NCI-H82 treated with DMSO at 0.1 percent for 48 hours (cell line): ENCODE measurements at regions not wholly inside any gene's neighbourhood (a gene's known extent, or its start where the extent isn't known, plus 50 kb on each side); places are given as distances from the start of the nearest gene placed in this dataset.

Experiments
- DNase-seq: peaks from one replicate; lab custom pipeline; 2025; ENCODE audit not compliant: unreplicated experiment; lab: John Stamatoyannopoulos, UW

DNA sequence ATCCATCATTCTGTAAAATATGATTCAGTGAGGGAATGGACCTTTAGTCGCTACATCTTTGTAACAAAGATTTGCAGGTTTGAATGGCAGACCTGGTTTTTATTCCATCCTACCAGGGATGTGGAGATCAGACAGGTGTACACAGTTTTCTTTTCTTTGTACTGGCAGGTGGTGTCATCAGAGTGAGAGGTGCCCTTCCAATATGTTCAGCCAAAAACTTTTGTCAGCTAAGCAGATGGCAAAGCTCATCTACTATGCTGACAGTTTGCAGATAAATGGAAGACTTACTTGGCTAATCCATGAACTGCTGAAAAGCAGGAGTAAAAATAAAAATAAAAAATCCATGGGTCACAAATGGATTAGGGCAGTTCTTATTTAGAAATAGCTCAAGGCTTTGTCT is 185.5 kb upstream of the DOK6 start:
- DNase-seq: peak; percentile 88

- DNase-seq: peak; percentile 84
Observed at GRCh38 chr18:69216321-69216720, 184.4 kb upstream of the DOK6 start.

GRCh38 chr18:69217196-69218000 is 183.3 kb upstream of the DOK6 start:
- DNase-seq: peak; percentile 80

DNA sequence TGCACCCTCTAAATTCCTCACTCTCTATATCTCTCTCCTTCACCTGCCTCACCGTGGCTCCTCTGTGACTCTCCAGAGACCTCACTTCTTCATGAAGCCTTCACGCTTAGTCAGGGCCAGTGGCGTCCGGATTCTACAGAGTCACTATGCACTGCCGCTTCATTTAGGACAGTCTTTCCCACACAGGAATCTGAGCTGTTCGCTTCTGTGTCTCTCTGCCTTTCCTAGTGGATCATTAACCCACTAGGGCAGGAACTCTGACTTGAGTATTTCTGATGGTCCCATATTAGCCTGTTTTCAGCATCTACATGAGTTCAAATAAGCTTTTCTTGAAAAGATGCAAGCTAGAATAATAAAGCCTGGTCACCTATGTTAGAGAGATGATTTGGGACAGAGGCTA is 180.2 kb upstream of the DOK6 start:
- DNase-seq: no peak

GRCh38 chr18:69222089-69222488 is 178.6 kb upstream of the DOK6 start:
- no peak for DNase-seq

- DNase-seq: no peak
Observed at GRCh38 chr18:69226971-69227370, 173.7 kb upstream of the DOK6 start.

GRCh38 chr18:69230204-69230603 is 170.5 kb upstream of the DOK6 start:
- no peak for DNase-seq

DNA sequence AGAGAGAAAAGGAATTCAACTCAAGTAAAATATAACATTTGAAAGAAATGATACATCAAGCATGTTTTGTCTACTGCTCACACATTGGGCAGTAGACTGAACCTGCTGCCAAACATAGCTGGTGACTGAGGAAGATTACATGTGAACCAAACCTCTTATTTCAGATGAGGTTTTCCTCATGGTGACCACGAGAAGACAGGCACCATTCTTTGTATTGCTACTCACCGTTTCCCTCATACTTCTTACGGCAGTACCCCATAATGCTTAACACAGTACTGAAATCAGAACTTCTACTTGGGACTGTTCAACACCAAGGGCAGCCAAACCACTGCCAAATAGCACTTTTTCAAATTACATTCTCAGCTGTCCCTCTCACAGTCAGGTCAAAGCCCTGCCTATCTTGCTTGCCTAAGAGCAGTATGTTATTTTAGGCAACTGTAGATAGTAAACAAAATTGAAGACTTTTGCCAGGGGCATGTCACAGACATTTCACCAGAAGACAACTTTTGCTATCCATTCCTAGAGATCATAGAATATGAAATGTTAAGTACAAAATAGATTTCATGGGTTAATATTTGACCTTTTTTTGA is 167.1 kb upstream of the DOK6 start:
- DNase-seq: no peak

- peak; percentile 97 for DNase-seq
Observed at GRCh38 chr18:69239849-69240674, 160.6 kb upstream of the DOK6 start.

- DNase-seq: no peak
Observed at GRCh38 chr18:69246027-69246426, 154.7 kb upstream of the DOK6 start.

DNA sequence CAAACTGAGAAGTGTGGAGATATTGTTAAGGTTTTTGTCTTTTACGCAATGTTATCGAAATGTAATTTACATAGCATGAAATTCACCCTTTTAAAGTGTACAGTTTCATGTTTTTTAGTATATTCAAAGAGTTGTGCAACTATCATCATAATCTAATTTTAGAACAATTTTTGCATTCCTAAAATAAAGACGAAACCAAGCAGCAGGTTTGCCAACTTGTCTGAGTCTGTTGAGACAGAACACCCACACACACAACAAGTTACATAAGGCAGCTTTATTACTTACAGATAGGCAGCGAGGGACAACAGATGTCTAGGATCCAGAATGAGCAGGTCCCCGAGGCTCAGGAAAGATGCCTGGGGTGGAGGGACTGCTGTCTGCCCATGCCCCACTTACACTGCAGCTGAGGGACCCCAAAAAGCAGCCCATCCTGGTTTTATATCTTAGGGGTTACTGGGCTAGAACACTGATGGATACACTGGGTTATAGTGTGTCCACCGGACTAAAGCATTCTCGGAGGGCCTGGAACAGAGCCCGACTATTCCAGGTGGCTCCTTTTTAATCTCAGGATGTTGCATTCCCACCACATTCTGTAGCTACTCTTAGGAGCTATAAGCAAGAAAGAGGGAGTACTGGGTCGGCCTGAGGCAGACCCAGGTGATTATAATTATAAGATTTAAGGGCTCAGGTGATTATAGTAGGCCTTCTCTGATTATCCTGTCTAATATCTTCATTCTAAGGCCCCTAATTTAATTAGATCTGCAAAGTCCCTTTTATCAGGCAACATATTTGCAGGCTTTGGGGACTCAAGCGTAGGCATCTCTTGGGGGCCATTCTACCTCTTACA is 150.2 kb upstream of the DOK6 start:
- DNase-seq: peak; percentile 97

DNA sequence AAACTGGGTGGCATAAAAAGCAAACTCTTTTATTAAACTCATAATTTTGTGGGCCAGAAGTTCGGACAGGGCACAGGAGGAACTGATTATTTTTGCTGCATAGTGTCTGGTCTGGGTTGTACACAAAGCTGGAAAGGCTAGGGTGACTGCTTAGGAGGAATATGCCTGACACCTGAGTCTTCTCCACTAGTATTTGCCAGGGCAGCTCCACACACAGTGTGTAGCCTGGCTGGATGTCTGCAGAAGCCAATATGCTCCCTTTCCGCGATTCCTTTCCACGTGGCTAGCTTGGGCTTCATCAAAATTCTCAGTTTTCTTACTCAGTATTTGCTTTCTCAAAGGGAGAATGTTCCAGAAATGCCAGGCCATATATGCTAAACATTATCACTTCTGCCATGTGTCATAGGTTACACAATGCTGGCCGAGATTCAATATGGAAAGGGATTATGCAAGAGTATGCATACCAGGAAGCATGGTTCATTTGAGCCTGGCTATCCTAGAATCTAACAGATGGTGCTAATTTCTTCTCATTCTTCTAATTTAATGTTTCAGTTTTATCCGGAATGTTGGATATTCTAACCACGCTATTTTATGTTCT is 142.7 kb upstream of the DOK6 start:
- no peak for DNase-seq

GRCh38 chr18:69259282-69259681 is 141.4 kb upstream of the DOK6 start:
- no peak for DNase-seq

GRCh38 chr18:69261406-69261805 is 139.3 kb upstream of the DOK6 start:
- DNase-seq: no peak

- DNase-seq: no peak
Observed at GRCh38 chr18:69265656-69266055, 135.0 kb upstream of the DOK6 start.

DNA sequence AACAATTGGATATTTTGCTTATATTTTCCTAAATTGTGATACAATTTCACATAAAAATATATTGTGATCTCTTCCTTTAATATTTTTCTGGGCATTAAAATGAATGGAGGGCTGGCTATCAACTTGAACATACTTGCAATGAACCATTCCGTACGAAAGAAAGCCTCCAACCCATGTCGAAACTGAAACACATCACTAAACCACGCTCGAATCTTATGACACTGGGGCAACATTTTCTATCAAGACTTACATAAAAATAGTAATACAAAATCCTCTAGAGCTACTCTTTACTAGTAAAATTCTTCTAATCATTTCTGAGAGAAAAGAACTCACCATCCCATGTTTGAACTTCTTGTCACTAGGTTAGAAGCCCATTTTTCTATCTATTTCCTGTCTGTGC is 132.8 kb upstream of the DOK6 start:
- DNase-seq: no peak

DNA sequence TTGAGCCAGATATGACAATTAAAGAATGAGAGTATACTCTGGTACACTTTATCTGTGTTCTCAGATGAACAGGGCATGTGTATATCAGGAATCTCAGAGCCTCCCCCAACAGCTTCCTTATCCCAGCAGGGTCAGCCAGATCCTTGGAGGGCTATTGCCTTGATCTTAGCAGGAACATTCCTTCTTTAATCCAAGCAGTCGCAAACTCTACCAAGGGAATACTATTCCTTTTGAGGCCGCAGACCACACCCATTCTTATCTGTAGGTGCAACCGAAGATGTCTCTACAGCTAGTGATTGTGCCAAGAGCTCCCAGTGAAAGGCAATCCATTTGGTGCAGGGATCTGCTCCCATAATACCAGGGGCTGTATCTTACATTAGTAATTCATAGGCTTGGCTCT is 118.3 kb upstream of the DOK6 start:
- DNase-seq: no peak

- DNase-seq: no peak
Observed at GRCh38 chr18:69291044-69291443, 109.6 kb upstream of the DOK6 start.

GRCh38 chr18:69291755-69292154 is 108.9 kb upstream of the DOK6 start:
- no peak for DNase-seq

GRCh38 chr18:69300185-69300584 is 100.5 kb upstream of the DOK6 start:
- DNase-seq: no peak

DNA sequence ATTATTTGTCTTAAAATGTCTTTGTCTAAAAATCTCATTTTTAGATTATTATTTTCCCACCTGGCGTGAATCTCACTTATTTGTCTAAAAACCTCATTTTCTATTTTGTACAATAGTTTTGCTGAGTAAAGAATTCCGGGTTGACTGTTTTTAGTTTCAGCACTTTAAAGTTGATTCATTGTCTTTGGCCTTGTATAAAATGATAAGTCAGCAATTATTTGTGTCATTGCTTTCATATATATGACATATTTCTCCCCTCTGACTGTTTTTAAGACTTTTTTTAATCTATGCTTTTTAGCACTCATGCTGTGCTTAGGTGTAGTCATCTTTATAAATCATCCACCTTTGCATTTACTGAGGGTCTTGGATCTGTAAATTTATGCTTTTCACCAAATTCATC is 92.1 kb upstream of the DOK6 start:
- no peak for DNase-seq
